ENCODE measurements at regions not wholly inside any gene's neighbourhood (a gene's known extent, or its start where the extent isn't known, plus 50 kb on each side); places are given as distances from the start of the nearest gene placed in this dataset.

DNA sequence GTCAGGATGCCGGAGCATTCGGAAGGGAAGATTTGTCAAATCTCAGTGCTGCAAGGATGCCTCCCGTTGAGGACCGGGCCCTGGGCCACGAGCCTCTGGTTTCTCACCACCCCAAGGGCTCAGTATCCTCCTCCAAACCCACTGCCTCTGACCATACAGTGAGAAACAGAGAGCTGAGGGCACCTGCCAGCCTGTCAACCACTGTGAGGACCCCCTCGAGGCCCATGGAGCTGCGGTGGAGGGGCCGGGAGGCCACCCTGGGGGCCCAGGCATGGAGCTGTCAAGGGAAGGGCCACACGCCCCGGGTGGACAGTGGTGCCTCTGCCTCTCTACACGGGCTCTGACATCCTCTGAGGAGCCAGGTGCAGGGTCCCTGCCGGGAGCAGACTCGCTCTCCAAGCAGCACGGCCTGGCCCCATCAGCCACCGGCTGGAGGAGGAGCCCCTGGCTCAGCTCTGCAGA lies 248.0 kb upstream of the TCERG1L start:
- Histone ChIP-seq H3K9ac (replicated peaks; ENCODE audit: extremely low read depth, insufficient read depth, low read length) (no peak overlapping the region), H3K9me3 (replicated peaks; ENCODE audit: control insufficient read depth, insufficient read depth, low read length) (peaks cover 4% of the 10 kb centered on the region), H3K27me3 (ENCODE audit: control insufficient read depth in 2 of 2, insufficient read depth in 2 of 2, low read length in 2 of 2) (no peaks in the 10 kb centered on the region), H3K27ac (ENCODE audit: insufficient read depth, low read depth, low read length) (no peak overlapping the region), H3K4me1 (ENCODE audit: control insufficient read depth, extremely low read depth, insufficient read depth, low read length) (no peaks in the 10 kb centered on the region), H2AFZ (ENCODE audit: low read depth, low read length) (no peak overlapping the region), H3K4me3 (replicated peaks in 1 of 3; ENCODE audit: insufficient read depth in 1 of 3, low read depth in 1 of 3, low read length in 3 of 3) (no peak overlapping the region), H3K79me2 (ENCODE audit: control insufficient read depth, insufficient read depth, low read length) (no peaks in the 10 kb centered on the region), H3K36me3 (ENCODE audit: control insufficient read depth in 2 of 2, extremely low read depth in 1 of 2, insufficient read depth in 2 of 2, low read length in 2 of 2) (no peaks in the 10 kb centered on the region), H4K20me1 (replicated peaks; ENCODE audit: control insufficient read depth, extremely low read depth, insufficient read depth, low read length) (no peaks in the 10 kb centered on the region), H3K4me2 (ENCODE audit: insufficient read depth, low read length) (no peak overlapping the region), H3K9me1 (replicated peaks; ENCODE audit: control insufficient read depth, extremely low read depth, insufficient read depth, low read length) (no peaks in the 10 kb centered on the region)
- ChIA-PET CTCF (no interaction called here), POLR2A (no interaction called here)
- no peak for DNase-seq (ENCODE audit: low read depth, low spot score)
- dilution Hi-C loops (cut with MboI; ENCODE audit: extremely low pct_ligation_motif_present, low sequenced_read_pairs) (no loop called here), intact Hi-C loops (cut with micrococcal nuclease) (no loop called here)
- BruUV-seq (replicated peaks), result no TSS peak
- TF ChIP-seq POLR2AphosphoS5 (IDR thresholded peaks at IDR 0.05; ENCODE audit: insufficient read depth, low read depth, low read length) (no peak), FOS (IDR thresholded peaks at IDR 0.05; ENCODE audit: borderline replicate concordance, insufficient read depth, low read length) (no peak), MYC (IDR thresholded peaks at IDR 0.05; ENCODE audit: low read depth, low read length) (no peak), GATA2 (IDR thresholded peaks at IDR 0.05; ENCODE audit: insufficient read depth, insufficient read length, low read depth, low read length) (no peak), JUN (IDR thresholded peaks at IDR 0.05; ENCODE audit: borderline replicate concordance, insufficient read depth, insufficient read length, low read depth) (no peak), EZH2 (IDR thresholded peaks at IDR 0.05; ENCODE audit: borderline replicate concordance, low read depth, low read length, severe bottlenecking) (no peak), POLR2A (IDR thresholded peaks at IDR 0.05; ENCODE audit: low read depth, low read length) (no peak)
- TF ChIP-seq, protein P1, sequence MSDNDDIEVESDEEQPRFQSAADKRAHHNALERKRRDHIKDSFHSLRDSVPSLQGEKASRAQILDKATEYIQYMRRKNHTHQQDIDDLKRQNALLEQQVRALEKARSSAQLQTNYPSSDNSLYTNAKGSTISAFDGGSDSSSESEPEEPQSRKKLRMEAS (IDR thresholded peaks at IDR 0.05; ENCODE audit: insufficient read depth, insufficient read length), result no peak
- TF ChIP-seq, protein P2, sequence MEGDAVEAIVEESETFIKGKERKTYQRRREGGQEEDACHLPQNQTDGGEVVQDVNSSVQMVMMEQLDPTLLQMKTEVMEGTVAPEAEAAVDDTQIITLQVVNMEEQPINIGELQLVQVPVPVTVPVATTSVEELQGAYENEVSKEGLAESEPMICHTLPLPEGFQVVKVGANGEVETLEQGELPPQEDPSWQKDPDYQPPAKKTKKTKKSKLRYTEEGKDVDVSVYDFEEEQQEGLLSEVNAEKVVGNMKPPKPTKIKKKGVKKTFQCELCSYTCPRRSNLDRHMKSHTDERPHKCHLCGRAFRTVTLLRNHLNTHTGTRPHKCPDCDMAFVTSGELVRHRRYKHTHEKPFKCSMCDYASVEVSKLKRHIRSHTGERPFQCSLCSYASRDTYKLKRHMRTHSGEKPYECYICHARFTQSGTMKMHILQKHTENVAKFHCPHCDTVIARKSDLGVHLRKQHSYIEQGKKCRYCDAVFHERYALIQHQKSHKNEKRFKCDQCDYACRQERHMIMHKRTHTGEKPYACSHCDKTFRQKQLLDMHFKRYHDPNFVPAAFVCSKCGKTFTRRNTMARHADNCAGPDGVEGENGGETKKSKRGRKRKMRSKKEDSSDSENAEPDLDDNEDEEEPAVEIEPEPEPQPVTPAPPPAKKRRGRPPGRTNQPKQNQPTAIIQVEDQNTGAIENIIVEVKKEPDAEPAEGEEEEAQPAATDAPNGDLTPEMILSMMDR (IDR thresholded peaks at IDR 0.05; ENCODE audit: extremely low read depth in 1 of 2, insufficient read depth in 1 of 2, low read depth in 1 of 2, low read length in 2 of 2), result no peak
- no peak for FAIRE-seq
